Raji (cell line): ENCODE measurements at regions not wholly inside any gene's neighbourhood (a gene's known extent, or its start where the extent isn't known, plus 50 kb on each side); places are given as distances from the start of the nearest gene placed in this dataset.

Source experiments
- POLR2A ChIP-seq: IDR thresholded peaks from 2 replicates; pipeline ENCODE4 v1.6.1; 2011; ENCODE audit warnings: low read depth, low read length, control low read depth; ENCODE audit not compliant: insufficient read depth

- no peak for TF ChIP-seq POLR2A
Measured at GRCh38 chr13:54875111-54875510, 1846.5 kb downstream of the OLFM4 start.

GRCh38 chr13:54879036-54879435 is 1850.4 kb downstream of the OLFM4 start:
- no peak for TF ChIP-seq POLR2A

- TF ChIP-seq POLR2A: no peak
Measured at GRCh38 chr13:54884682-54885081, 1856.1 kb downstream of the OLFM4 start.

- TF ChIP-seq POLR2A: no peak
Measured at GRCh38 chr13:54890976-54891375, 1862.4 kb downstream of the OLFM4 start.

GRCh38 chr13:54901316-54901715 is 1872.7 kb downstream of the OLFM4 start:
- TF ChIP-seq POLR2A: no peak

GRCh38 chr13:54912367-54912766 is 1883.8 kb downstream of the OLFM4 start:
- TF ChIP-seq POLR2A: no peak

GRCh38 chr13:54913668-54914067 is 1885.1 kb downstream of the OLFM4 start:
- no peak for TF ChIP-seq POLR2A

GRCh38 chr13:54927538-54927937 is 1898.9 kb downstream of the OLFM4 start:
- no peak for TF ChIP-seq POLR2A

- no peak for TF ChIP-seq POLR2A
Measured at GRCh38 chr13:54928071-54928470, 1899.5 kb downstream of the OLFM4 start.

- no peak for TF ChIP-seq POLR2A
Measured at GRCh38 chr13:54934121-54934520, 1905.5 kb downstream of the OLFM4 start.

GRCh38 chr13:54945973-54946372 is 1917.4 kb downstream of the OLFM4 start:
- TF ChIP-seq POLR2A: no peak

GRCh38 chr13:54949735-54950134 is 1921.1 kb downstream of the OLFM4 start:
- no peak for TF ChIP-seq POLR2A

GRCh38 chr13:54950546-54950945 is 1921.9 kb downstream of the OLFM4 start:
- TF ChIP-seq POLR2A: no peak

GRCh38 chr13:54953786-54954185 is 1925.2 kb downstream of the OLFM4 start:
- no peak for TF ChIP-seq POLR2A

- TF ChIP-seq POLR2A: no peak
Measured at GRCh38 chr13:54958781-54959180, 1930.2 kb downstream of the OLFM4 start.

GRCh38 chr13:54965881-54966280 is 1937.3 kb downstream of the OLFM4 start:
- TF ChIP-seq POLR2A: no peak

- no peak for TF ChIP-seq POLR2A
Measured at GRCh38 chr13:54972838-54973237, 1944.2 kb downstream of the OLFM4 start.

GRCh38 chr13:54975676-54976075 is 1947.1 kb downstream of the OLFM4 start:
- no peak for TF ChIP-seq POLR2A
